HepG2 (cell line): ENCODE measurements at regions not wholly inside any gene's neighbourhood (a gene's known extent, or its start where the extent isn't known, plus 50 kb on each side); places are given as distances from the start of the nearest gene placed in this dataset.

ENCODE experiments used
- DMTF1 ChIP-seq: sonication (generic); formaldehyde crosslinking; IDR thresholded peaks from 2 replicates; pipeline ENCODE4 v1.4.0; 2020; ENCODE audit warnings: mild to moderate bottlenecking, missing genetic modification reagents
- NFKBIZ ChIP-seq: IDR thresholded peaks from 2 replicates; pipeline ENCODE4 v1.6.1; 2018; ENCODE audit warnings: missing genetic modification reagents, missing compliant biosample characterization

- TF ChIP-seq DMTF1 (CRISPR knock-in tag): no peak
- no peak for TF ChIP-seq NFKBIZ (CRISPR knock-in tag)
Measured at GRCh38 chr2:106336737-106337136, 131.5 kb downstream of the RGPD3 start.
